ENCODE measurements at regions not wholly inside any gene's neighbourhood (a gene's known extent, or its start where the extent isn't known, plus 50 kb on each side); places are given as distances from the start of the nearest gene placed in this dataset.

GRCh38 chr13:47407808-47408207 lies 511.0 kb upstream of the HTR2A start:
- Histone ChIP-seq H3K9ac (ENCODE audit: insufficient read depth, low read length, poor library complexity, severe bottlenecking) (no peak overlapping the region), H3K27me3 (ENCODE audit: control insufficient read depth in 2 of 2, insufficient read depth in 2 of 2, low read length in 2 of 2) (no peaks in the 10 kb centered on the region), H3K79me2 (ENCODE audit: insufficient read depth, low read length) (no peaks in the 10 kb centered on the region), H2AFZ (ENCODE audit: insufficient read depth, low read depth, low read length, poor library complexity, severe bottlenecking) (no peak overlapping the region), H3K4me2 (replicated peaks; ENCODE audit: extremely low read depth, low read length, poor library complexity, severe bottlenecking) (no peak overlapping the region), H3K27ac (ENCODE audit: low read depth in 1 of 2, low read length in 2 of 2) (no peak overlapping the region), H3K36me3 (replicated peaks in 1 of 2; ENCODE audit: control insufficient read depth in 1 of 2, insufficient read depth in 2 of 2, low read length in 2 of 2) (no peaks in the 10 kb centered on the region), H3K4me3 (replicated peaks in 1 of 3; ENCODE audit: low read depth in 2 of 3, low read length in 3 of 3) (no peak overlapping the region), H4K20me1 (ENCODE audit: insufficient read depth, low read length) (no peaks in the 10 kb centered on the region), H3K4me1 (ENCODE audit: control insufficient read depth in 1 of 2, insufficient read depth in 2 of 2, low read length in 2 of 2) (no peaks in the 10 kb centered on the region), H3K9me3 (replicated peaks in 1 of 2; ENCODE audit: control insufficient read depth in 1 of 2, insufficient read depth in 1 of 2, low read length in 2 of 2) (no peaks in the 10 kb centered on the region)
- Mint-ChIP-seq H3K9me3 (peaks cover 0 to 4% (median 1%) of the 10 kb centered on the region in 7 donors), H3K36me3 (no peaks in the 10 kb centered on the region), H3K27me3 (ENCODE audit: low read depth in 3 of 3) (peaks cover 0 to 3% (median 0%) of the 10 kb centered on the region in 3 donors), H3K4me3 (no peak overlapping the region), H3K27ac (no peak overlapping the region), H3K4me1 (peaks cover 3% of the 10 kb centered on the region)
- no CpG with 5 or more reads among the region's 5 CpGs for WGBS (ENCODE audit: insufficient coverage)
- no peak for DNase-seq
- intact Hi-C loops (cut with micrococcal nuclease), result no loop called here
- no peak for TF ChIP-seq CTCF (IDR thresholded peaks at IDR 0.05)

DNA sequence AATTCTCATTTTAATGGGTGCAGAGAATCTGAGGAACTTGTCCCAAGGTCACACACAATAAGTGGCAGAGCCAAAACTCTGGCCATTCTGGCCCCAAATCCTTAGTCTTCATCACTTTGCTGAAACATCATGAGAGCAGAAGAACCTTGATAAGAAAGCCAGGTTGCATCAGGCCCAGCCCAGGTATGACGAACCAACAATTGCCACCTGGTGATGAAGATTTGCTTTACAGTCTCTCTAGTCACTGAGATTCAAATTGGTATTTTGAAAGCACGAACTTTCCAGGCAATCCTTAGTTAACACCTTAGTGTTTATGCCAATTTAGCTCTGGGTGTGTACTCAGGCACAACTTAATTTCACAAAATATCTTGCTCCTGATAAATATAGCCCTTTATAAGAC lies 502.7 kb upstream of the HTR2A start:
- peaks cover 0 to 3% (median 0%) of the 10 kb centered on the region in 3 donors for H3K27me3 Mint-ChIP-seq (ENCODE audit: low read depth in 3 of 3)
- no peak overlapping the region for H3K4me3 Mint-ChIP-seq
- Histone ChIP-seq H3K4me1 (ENCODE audit: control insufficient read depth in 1 of 2, insufficient read depth in 2 of 2, low read length in 2 of 2) (no peaks in the 10 kb centered on the region), H3K4me3 (replicated peaks in 1 of 3; ENCODE audit: low read depth in 2 of 3, low read length in 3 of 3) (no peak overlapping the region), H3K36me3 (replicated peaks in 1 of 2; ENCODE audit: control insufficient read depth in 1 of 2, insufficient read depth in 2 of 2, low read length in 2 of 2) (no peaks in the 10 kb centered on the region), H3K9me3 (replicated peaks in 1 of 2; ENCODE audit: control insufficient read depth in 1 of 2, insufficient read depth in 1 of 2, low read length in 2 of 2) (no peaks in the 10 kb centered on the region), H3K4me2 (replicated peaks; ENCODE audit: extremely low read depth, low read length, poor library complexity, severe bottlenecking) (no peak overlapping the region), H3K27me3 (ENCODE audit: control insufficient read depth in 2 of 2, insufficient read depth in 2 of 2, low read length in 2 of 2) (no peaks in the 10 kb centered on the region), H3K9ac (ENCODE audit: insufficient read depth, low read length, poor library complexity, severe bottlenecking) (no peak overlapping the region), H4K20me1 (ENCODE audit: insufficient read depth, low read length) (no peaks in the 10 kb centered on the region), H3K79me2 (ENCODE audit: insufficient read depth, low read length) (no peaks in the 10 kb centered on the region), H2AFZ (ENCODE audit: insufficient read depth, low read depth, low read length, poor library complexity, severe bottlenecking) (no peak overlapping the region), H3K27ac (ENCODE audit: low read depth in 1 of 2, low read length in 2 of 2) (no peak overlapping the region)
- no peak overlapping the region for H3K27ac Mint-ChIP-seq
- no peak for DNase-seq
- TF ChIP-seq CTCF (IDR thresholded peaks at IDR 0.05), result no peak
- intact Hi-C loops (cut with micrococcal nuclease), result no loop called here
- H3K36me3 Mint-ChIP-seq, result no peaks in the 10 kb centered on the region
- no peaks in the 10 kb centered on the region for H3K9me3 Mint-ChIP-seq
- WGBS (ENCODE audit: insufficient coverage), result 100% methylated on average over 1 of the region's 2 CpGs
- H3K4me1 Mint-ChIP-seq, result no peaks in the 10 kb centered on the region
